Kidney (tissue), 13 donors: ENCODE measurements at regions not wholly inside any gene's neighbourhood (a gene's known extent, or its start where the extent isn't known, plus 50 kb on each side); places are given as distances from the start of the nearest gene placed in this dataset.
"Not testable (repeated sequence)": the region's sequence is repeated elsewhere in the genome, so short reads cannot be mapped to it uniquely, and the experiment has no call there.

Source experiments
- DNase-seq, 5 donors: peaks; one replicate each; pipeline ENCODE4 v3.0.0-alpha.2; 2013 to 2020
- FAIRE-seq: peaks from 2 replicates; lab custom pipeline; 2012; peaks lifted over from hg19 to GRCh38; lab: Jason Lieb, UNC
- H3K27ac ChIP-seq, 2 donors: one replicate each; pipeline ENCODE4 v1.7.0; 2013; ENCODE audit warnings: low read depth in 2 of 2, low read length in 2 of 2, inconsistent platforms in 1 of 2
- H3K27me3 ChIP-seq: one replicate; pipeline ENCODE4 v1.7.1; 2013; ENCODE audit warnings: low read length, inconsistent platforms; ENCODE audit not compliant: control insufficient read depth, insufficient read depth
- H3K36me3 ChIP-seq, 3 donors: one replicate each; pipeline versions ENCODE4 v1.7.0 to v1.7.1; 2013; ENCODE audit warnings: low read length in 3 of 3, control low read depth in 1 of 3, inconsistent platforms in 1 of 3; ENCODE audit not compliant: insufficient read depth in 3 of 3, control insufficient read depth in 2 of 3
- H3K4me1 ChIP-seq, 3 donors: one replicate each; pipeline versions ENCODE4 v1.7.0 to v1.7.1; 2013; ENCODE audit warnings: low read length in 3 of 3, inconsistent platforms in 1 of 3, low read depth in 1 of 3; ENCODE audit not compliant: control insufficient read depth in 2 of 3, insufficient read depth in 2 of 3
- H3K4me3 ChIP-seq, 3 donors: one replicate each; pipeline versions ENCODE4 v1.7.0 to v1.8.1; 2013; ENCODE audit warnings: low read length in 3 of 3, control low read depth in 1 of 3, inconsistent platforms in 1 of 3
- H3K9ac ChIP-seq, 3 donors: one replicate each; pipeline versions ENCODE4 v1.7.0 to v1.7.1; 2013; ENCODE audit warnings: low read length in 3 of 3, control low read depth in 1 of 3, inconsistent platforms in 1 of 3
- H3K9me3 ChIP-seq, 3 donors: one replicate each; pipeline versions ENCODE4 v1.7.0 to v1.7.1; 2013; ENCODE audit warnings: low read length in 3 of 3, control low read depth in 1 of 3, inconsistent platforms in 1 of 3; ENCODE audit not compliant: control insufficient read depth in 2 of 3, insufficient read depth in 1 of 3
- CTCF ChIP-seq: IDR thresholded peaks from 3 replicates; pipeline ENCODE4 v1.5.1; 2012; ENCODE audit warnings: mild to moderate bottlenecking, moderate library complexity, borderline replicate concordance; ENCODE audit not compliant: insufficient read depth; ENCODE audit errors: extremely low read depth
- intact Hi-C: fragments of 100-400 bp; cut with DNase I; formaldehyde crosslinking; loops from one replicate; pipeline ENCODE4 v1.11.1; 2022
- donor health status: control.
- donor health status: control.
- donor health status: control.
- donor health status: control.
- donor health status: control.
- donor health status: DM: yes; HTN: yes; CAD: no.
- donor health status: Normal renal cell carcinoma (clear cell type).

GRCh38 chr14:106235356-106236159 is 709.2 kb downstream of the TMEM121 start:
- DNase-seq (no peak), FAIRE-seq (no peak)
- intact Hi-C loops = no loop called here
- H3K36me3 ChIP-seq = no peaks in the 10 kb centered on the region
- TF ChIP-seq CTCF = no peak
- H3K9ac ChIP-seq = no peak overlapping the region
- no peak overlapping the region for H3K27ac ChIP-seq
- no peaks in the 10 kb centered on the region for H3K4me1 ChIP-seq
- H3K4me3 ChIP-seq = no peak overlapping the region
- no peaks in the 10 kb centered on the region for H3K27me3 ChIP-seq
- no peaks in the 10 kb centered on the region for H3K9me3 ChIP-seq

- DNase-seq (no peak), FAIRE-seq (no peak)
- H3K4me3 ChIP-seq = no peak overlapping the region
- no peak for TF ChIP-seq CTCF
- H3K36me3 ChIP-seq = no peaks in the 10 kb centered on the region
- no peaks in the 10 kb centered on the region for H3K9me3 ChIP-seq
- no peak overlapping the region for H3K9ac ChIP-seq
- H3K27ac ChIP-seq = no peak overlapping the region
- intact Hi-C loops = no loop called here
- no peaks in the 10 kb centered on the region for H3K4me1 ChIP-seq
- H3K27me3 ChIP-seq = no peaks in the 10 kb centered on the region
These were observed 722.2 kb downstream of the TMEM121 start for GRCh38 chr14:106248321-106249192.

- H3K4me1 ChIP-seq, H3K4me3 ChIP-seq, H3K9ac ChIP-seq, FAIRE-seq, H3K36me3 ChIP-seq, H3K27me3 ChIP-seq, H3K9me3 ChIP-seq, H3K27ac ChIP-seq, DNase-seq, intact Hi-C loops: not testable (repeated sequence)
These were observed 727.6 kb downstream of the TMEM121 start for GRCh38 chr14:106253995-106254394.

- H3K9ac ChIP-seq, H3K4me3 ChIP-seq, intact Hi-C loops, H3K27me3 ChIP-seq, H3K9me3 ChIP-seq, H3K36me3 ChIP-seq, H3K27ac ChIP-seq, FAIRE-seq, H3K4me1 ChIP-seq: not testable (repeated sequence)
- DNase-seq = peak in 1 of 5 donors; percentile 0
- TF ChIP-seq CTCF = peak; percentile 36
These were observed 731.2 kb downstream of the TMEM121 start for GRCh38 chr14:106257569-106257994.
